8988T (cell line): ENCODE measurements at regions not wholly inside any gene's neighbourhood (a gene's known extent, or its start where the extent isn't known, plus 50 kb on each side); places are given as distances from the start of the nearest gene placed in this dataset.
"Not testable (repeated sequence)": the region's sequence is repeated elsewhere in the genome, so short reads cannot be mapped to it uniquely, and the experiment has no call there.

Source experiments
- DNase-seq: peaks from one replicate; pipeline ENCODE4 v3.0.0; 2011

GRCh38 chr17:71769850-71770249, 351.0 kb upstream of the SOX9 start:
- DNase-seq: no peak

GRCh38 chr17:71777048-71777640, 343.7 kb upstream of the SOX9 start:
- no peak for DNase-seq

DNA sequence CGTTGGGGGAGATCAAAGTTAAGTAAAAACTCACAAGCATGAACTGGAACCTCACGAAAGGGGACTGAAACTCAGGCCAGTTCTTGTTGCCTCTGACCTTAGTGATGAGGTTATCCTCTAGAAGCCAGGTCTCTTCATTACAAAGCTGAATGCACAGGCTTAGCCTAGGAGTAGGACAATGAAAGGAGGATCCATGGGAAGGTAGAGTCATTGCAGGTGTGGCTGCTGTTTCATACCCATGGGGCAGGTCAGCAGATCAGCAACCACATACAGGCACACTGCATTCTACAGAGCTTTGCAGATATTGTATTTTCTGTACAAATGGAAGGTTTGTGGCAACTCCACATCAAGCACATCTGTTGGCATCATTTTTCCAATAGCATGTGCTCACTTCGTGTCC, 341.3 kb upstream of the SOX9 start:
- no peak for DNase-seq

DNA sequence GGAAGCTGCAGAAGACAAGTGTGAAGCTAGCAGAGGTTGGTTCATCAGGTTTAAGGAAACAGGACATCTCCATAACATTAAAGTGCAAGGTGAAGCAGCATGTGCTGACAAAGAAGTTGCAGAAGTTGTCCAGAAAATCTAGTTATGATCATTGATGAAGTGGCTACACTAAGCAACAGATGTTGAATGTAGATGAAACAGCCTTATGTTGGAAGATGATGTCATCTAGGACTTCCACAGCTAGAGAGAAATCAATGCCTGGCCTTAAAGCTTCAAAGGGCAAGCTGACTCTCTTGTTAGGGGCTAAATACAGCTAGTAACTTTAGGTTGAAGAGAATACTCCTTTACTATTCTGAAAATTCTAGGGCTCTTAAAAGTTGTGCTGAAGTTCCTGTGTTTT, 340.2 kb upstream of the SOX9 start:
- DNase-seq: no peak

DNA sequence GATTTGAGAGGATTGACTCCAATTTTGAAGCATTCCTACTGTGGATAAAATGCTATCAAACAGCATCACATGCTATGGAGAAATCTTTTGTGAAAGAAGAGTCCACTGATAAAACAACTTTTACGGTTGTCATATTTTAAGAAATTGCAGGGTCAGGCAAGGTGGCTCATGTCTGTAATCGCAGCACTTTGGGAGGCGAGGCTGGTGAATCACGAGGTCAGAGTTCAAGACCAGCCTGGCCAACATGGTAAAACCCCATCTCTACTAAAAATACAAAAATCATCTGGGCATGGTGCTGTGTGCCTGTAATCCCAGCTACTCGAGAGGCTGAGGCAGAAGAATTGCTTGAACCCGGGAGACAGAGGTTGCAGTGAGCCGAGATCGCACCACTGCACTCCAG, 338.8 kb upstream of the SOX9 start:
- not testable (repeated sequence) for DNase-seq

- no peak for DNase-seq
Observed at GRCh38 chr17:71790791-71791190, 330.0 kb upstream of the SOX9 start.

DNA sequence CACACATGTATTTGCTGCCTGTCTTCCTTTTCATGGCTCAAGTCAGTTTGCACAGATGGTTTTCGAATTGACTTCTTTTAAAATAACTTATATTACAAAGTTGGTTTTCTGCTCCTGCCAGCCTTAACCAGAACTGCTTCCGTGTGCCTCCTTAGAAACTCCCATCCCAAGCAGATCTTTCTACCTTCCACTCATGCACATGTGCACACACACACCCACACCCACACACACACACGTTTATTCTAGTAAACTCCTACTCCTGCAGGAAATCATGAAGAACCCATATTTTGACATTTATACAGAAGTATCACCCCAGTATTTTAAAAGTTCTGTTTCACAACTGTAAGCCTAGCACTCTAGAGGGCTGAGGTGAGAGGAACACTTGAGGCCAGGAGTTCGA, 329.5 kb upstream of the SOX9 start:
- no peak for DNase-seq

- DNase-seq: no peak
Observed at GRCh38 chr17:71792966-71793365, 327.9 kb upstream of the SOX9 start.

DNA sequence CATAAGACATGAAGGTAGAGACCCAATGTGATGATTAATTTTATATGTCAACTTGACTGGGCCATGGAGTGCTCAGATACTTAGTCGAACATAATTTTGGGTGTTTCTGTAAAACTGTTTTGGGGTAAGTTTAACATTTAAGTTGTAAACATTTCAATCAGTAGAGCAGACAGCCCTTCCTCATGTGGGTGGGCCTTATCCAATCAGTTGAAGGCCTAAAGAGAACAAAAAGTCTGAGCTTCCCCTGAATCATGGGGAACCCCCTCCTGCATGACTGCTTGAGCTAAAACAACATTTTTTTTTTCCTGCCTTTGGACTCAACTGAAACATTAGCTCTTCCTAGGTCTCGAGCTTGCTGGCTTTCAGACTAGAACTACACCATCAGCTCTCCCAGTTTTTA, 327.3 kb upstream of the SOX9 start:
- DNase-seq: no peak

- no peak for DNase-seq
Observed at GRCh38 chr17:71798701-71799100, 322.1 kb upstream of the SOX9 start.

- DNase-seq: no peak
Observed at GRCh38 chr17:71799657-71800056, 321.2 kb upstream of the SOX9 start.

GRCh38 chr17:71801301-71801700, 319.5 kb upstream of the SOX9 start:
- no peak for DNase-seq

DNA sequence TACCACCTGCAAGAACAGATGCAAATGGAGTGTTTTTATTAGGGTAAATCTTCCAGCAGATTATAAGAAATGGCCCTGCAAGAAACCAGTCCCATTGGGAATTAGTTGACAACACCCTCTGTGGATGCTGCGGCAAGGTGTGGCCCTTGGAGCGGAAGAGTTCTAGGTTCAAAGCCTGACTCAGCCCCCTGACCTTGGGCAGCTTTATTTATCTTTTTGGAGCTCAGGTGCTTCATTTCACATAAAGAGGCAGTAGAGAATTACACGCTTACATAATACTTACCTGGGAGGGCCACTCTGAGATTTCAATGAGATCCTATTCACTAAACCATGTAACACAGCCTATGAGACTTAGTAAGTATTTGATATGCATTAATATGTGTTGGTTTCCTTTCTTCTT, 318.2 kb upstream of the SOX9 start:
- DNase-seq: no peak

- DNase-seq: no peak
Observed at GRCh38 chr17:71803656-71804284, 317.1 kb upstream of the SOX9 start.

GRCh38 chr17:71809537-71809936, 311.3 kb upstream of the SOX9 start:
- DNase-seq: no peak

- DNase-seq: not testable (repeated sequence)
Observed at GRCh38 chr17:71813861-71814260, 307.0 kb upstream of the SOX9 start.

- no peak for DNase-seq
Observed at GRCh38 chr17:71821511-71821910, 299.3 kb upstream of the SOX9 start.

GRCh38 chr17:71824671-71825070, 296.1 kb upstream of the SOX9 start:
- no peak for DNase-seq

DNA sequence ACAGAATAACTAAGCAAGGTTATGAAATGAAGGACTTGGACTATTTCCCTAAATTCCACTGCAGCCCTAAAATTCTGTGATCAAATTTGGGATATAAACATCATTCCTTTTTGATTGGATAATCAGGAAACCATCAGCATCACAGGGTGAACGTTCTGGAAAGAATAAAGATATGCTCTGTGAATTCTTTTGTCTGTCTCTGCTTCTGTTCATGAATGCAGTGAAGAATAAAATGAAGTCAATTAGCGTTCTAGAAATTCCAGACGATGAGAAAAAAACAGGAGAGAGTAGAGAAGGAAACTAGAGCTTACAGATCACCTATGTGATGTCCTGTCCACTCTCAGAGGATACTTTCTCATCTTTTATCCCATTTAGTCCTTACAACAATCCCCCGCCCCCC, 295.1 kb upstream of the SOX9 start:
- no peak for DNase-seq

DNA sequence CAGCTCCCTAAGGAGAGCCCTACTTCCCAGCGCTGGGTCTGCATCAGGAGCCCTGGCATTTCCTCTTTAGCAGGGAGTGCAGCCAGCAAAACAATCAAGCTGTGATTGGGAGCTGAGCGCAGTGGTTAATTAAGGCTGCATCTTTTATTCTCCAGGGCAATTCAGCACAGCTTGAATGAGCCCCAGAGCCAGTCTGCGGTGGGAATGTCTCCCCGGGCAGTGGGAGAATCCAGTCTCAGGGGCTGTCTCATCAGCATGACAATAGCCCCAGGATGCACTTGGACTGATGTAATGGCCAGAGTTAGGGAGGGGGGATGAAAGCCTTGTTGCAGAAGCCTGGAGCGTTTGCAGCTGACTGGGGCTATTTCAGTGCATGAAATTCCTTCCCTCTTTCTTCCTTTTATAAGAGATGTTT, 292.6 kb upstream of the SOX9 start:
- DNase-seq: no peak

GRCh38 chr17:71830866-71831265, 290.0 kb upstream of the SOX9 start:
- no peak for DNase-seq

GRCh38 chr17:71842986-71843385, 277.8 kb upstream of the SOX9 start:
- DNase-seq: no peak

GRCh38 chr17:71845337-71845736, 275.5 kb upstream of the SOX9 start:
- DNase-seq: no peak

GRCh38 chr17:71846561-71847110, 274.2 kb upstream of the SOX9 start:
- DNase-seq: no peak
